OCI-M1 (cell line): ENCODE measurements at regions not wholly inside any gene's neighbourhood (a gene's known extent, or its start where the extent isn't known, plus 50 kb on each side); places are given as distances from the start of the nearest gene placed in this dataset.
"Not testable (repeated sequence)": the region's sequence is repeated elsewhere in the genome, so short reads cannot be mapped to it uniquely, and the experiment has no call there.

Source experiments
- DNase-seq: peaks from one replicate; lab custom pipeline; 2025; lab: John Stamatoyannopoulos, UW

GRCh38 chr7:23938215-23938614, 228.2 kb downstream of the STK31 start:
- no peak for DNase-seq

GRCh38 chr7:23938937-23939552, 229.0 kb downstream of the STK31 start:
- peak; percentile 27 for DNase-seq

GRCh38 chr7:23939747-23940146, 229.7 kb downstream of the STK31 start:
- not testable (repeated sequence) for DNase-seq

GRCh38 chr7:23941551-23941950, 231.5 kb downstream of the STK31 start:
- no peak for DNase-seq

GRCh38 chr7:23942032-23942431, 232.0 kb downstream of the STK31 start:
- no peak for DNase-seq

- DNase-seq, result no peak
These were observed 234.1 kb downstream of the STK31 start for GRCh38 chr7:23944131-23944530.

GRCh38 chr7:23945472-23945871, 235.5 kb downstream of the STK31 start:
- no peak for DNase-seq

- no peak for DNase-seq
These were observed 245.1 kb downstream of the STK31 start for GRCh38 chr7:23955145-23955544.

GRCh38 chr7:23955600-23956149, 245.7 kb downstream of the STK31 start:
- no peak for DNase-seq

GRCh38 chr7:23956772-23957576, 247.0 kb downstream of the STK31 start:
- DNase-seq, result no peak

- no peak for DNase-seq
These were observed 249.8 kb downstream of the STK31 start for GRCh38 chr7:23959821-23960220.

- no peak for DNase-seq
These were observed 250.3 kb downstream of the STK31 start for GRCh38 chr7:23960361-23960760.

- no peak for DNase-seq
These were observed 253.6 kb downstream of the STK31 start for GRCh38 chr7:23963461-23964165.

GRCh38 chr7:23964715-23965114, 254.7 kb downstream of the STK31 start:
- no peak for DNase-seq

GRCh38 chr7:23965296-23965695, 255.3 kb downstream of the STK31 start:
- peak; percentile 1 for DNase-seq

GRCh38 chr7:23966941-23967340, 256.9 kb downstream of the STK31 start:
- DNase-seq, result no peak

- no peak for DNase-seq
These were observed 258.1 kb downstream of the STK31 start for GRCh38 chr7:23967949-23968599.

GRCh38 chr7:23968791-23969190, 258.8 kb downstream of the STK31 start:
- DNase-seq, result no peak

- DNase-seq, result no peak
These were observed 259.4 kb downstream of the STK31 start for GRCh38 chr7:23969443-23969842.

GRCh38 chr7:23970193-23970592, 260.2 kb downstream of the STK31 start:
- no peak for DNase-seq

GRCh38 chr7:23971031-23971430, 261.0 kb downstream of the STK31 start:
- no peak for DNase-seq

- no peak for DNase-seq
These were observed 262.0 kb downstream of the STK31 start for GRCh38 chr7:23972057-23972456.
